Endothelial cell of umbilical vein (primary cell): ENCODE measurements at regions not wholly inside any gene's neighbourhood (a gene's known extent, or its start where the extent isn't known, plus 50 kb on each side); places are given as distances from the start of the nearest gene placed in this dataset.

Experiments used
- BruUV-seq: library from RNA; stranded (reverse); fragments of 400-500 nt; replicated peaks from 2 replicates; lab custom pipeline; 2021; lab: Mats Ljungman, UMichigan
- CTCF ChIA-PET: fragments of 300-600, 350-600 bp; sonication (Branson Sonifier 250); formaldehyde crosslinking; loops from one replicate; lab custom pipeline; 2021; ENCODE audit warnings: antibody characterized with exemption, inconsistent platforms; lab: Charles Lee
- POLR2A ChIA-PET: fragments of 300-600, 350-600 bp; sonication (Branson Sonifier 250); formaldehyde crosslinking; loops from one replicate; lab custom pipeline; 2021; ENCODE audit warnings: antibody characterized with exemption, inconsistent platforms; lab: Charles Lee
- DNase-seq: peaks from one replicate; pipeline ENCODE4 v3.0.0-alpha.2; 2011; ENCODE audit warnings: low read depth, low spot score
- FAIRE-seq: peaks from 2 replicates; lab custom pipeline; 2011; peaks lifted over from hg19 to GRCh38; lab: Jason Lieb, UNC
- H2AFZ ChIP-seq: 2 replicates; pipeline ENCODE4 v1.6.0; 2012; ENCODE audit warnings: low read depth, low read length, control low read depth, inconsistent platforms
- H3K27ac ChIP-seq: 2 replicates; pipeline ENCODE4 v1.5.1; 2011; ENCODE audit warnings: low read depth, mild to moderate bottlenecking, control low read depth, low read length, moderate library complexity; ENCODE audit not compliant: insufficient read depth
- H3K27me3 ChIP-seq, 2 experiments: 2 replicates each; pipeline versions ENCODE4 v1.6.0 to v1.6.1; 2011; ENCODE audit warnings: low read length in 2 of 2, mixed read lengths in 1 of 2; ENCODE audit not compliant: control insufficient read depth in 2 of 2, insufficient read depth in 2 of 2
- H3K36me3 ChIP-seq, 2 experiments: 2 replicates in 1 of 2; 3 replicates in 1 of 2; pipeline ENCODE4 v1.5.1; 2011; ENCODE audit warnings: low read length in 2 of 2, mild to moderate bottlenecking in 1 of 2, moderate library complexity in 1 of 2; ENCODE audit not compliant: control insufficient read depth in 2 of 2, insufficient read depth in 2 of 2; ENCODE audit errors: extremely low read depth in 1 of 2
- H3K4me1 ChIP-seq: 3 replicates; pipeline ENCODE4 v1.5.1; 2011; ENCODE audit warnings: mild to moderate bottlenecking, low read length; ENCODE audit not compliant: control insufficient read depth, insufficient read depth; ENCODE audit errors: extremely low read depth
- H3K4me2 ChIP-seq: 2 replicates; pipeline ENCODE4 v1.6.1; 2011; ENCODE audit warnings: low read length, control low read depth, mixed read lengths; ENCODE audit not compliant: insufficient read depth
- H3K4me3 ChIP-seq, 3 experiments: fragments of 200-600 bp in 1 of 3; sonication (generic), shearing (Covaris generic) in 1 of 3; replicated peaks in 1 of 3; 2 replicates each; pipeline ENCODE4 v1.5.1; 2011 to 2016; ENCODE audit warnings: control low read depth in 3 of 3, low read length in 3 of 3, mild to moderate bottlenecking in 2 of 3, inconsistent platforms in 1 of 3, low read depth in 1 of 3, moderate library complexity in 1 of 3; ENCODE audit not compliant: insufficient read depth in 1 of 3
- H3K79me2 ChIP-seq: 2 replicates; pipeline ENCODE4 v1.6.0; 2012; ENCODE audit warnings: low read length, inconsistent platforms; ENCODE audit not compliant: control insufficient read depth, insufficient read depth
- H3K9ac ChIP-seq: replicated peaks from 2 replicates; pipeline ENCODE3; 2011; ENCODE audit warnings: low read length, control low read depth; ENCODE audit not compliant: insufficient read depth; ENCODE audit errors: extremely low read depth
- H3K9me1 ChIP-seq: replicated peaks from 3 replicates; pipeline ENCODE4 v1.6.0; 2011; ENCODE audit warnings: mild to moderate bottlenecking, low read length; ENCODE audit not compliant: control insufficient read depth, insufficient read depth; ENCODE audit errors: extremely low read depth
- H3K9me3 ChIP-seq: replicated peaks from 2 replicates; pipeline ENCODE4 v1.5.1; 2012; ENCODE audit warnings: low read length, inconsistent platforms; ENCODE audit not compliant: control insufficient read depth, insufficient read depth
- H4K20me1 ChIP-seq: replicated peaks from 2 replicates; pipeline ENCODE3; 2011; ENCODE audit warnings: mild to moderate bottlenecking, low read length; ENCODE audit not compliant: control insufficient read depth, insufficient read depth; ENCODE audit errors: extremely low read depth
- CTCF ChIP-seq, 2 donors: IDR thresholded peaks; 1 replicate in 1 of 2; 2 replicates in 1 of 2; pipeline ENCODE4 v1.5.1; 2011; ENCODE audit warnings: low read length in 2 of 2, mild to moderate bottlenecking in 2 of 2, moderate library complexity in 2 of 2, control low read depth in 1 of 2, inconsistent platforms in 1 of 2, low read depth in 1 of 2; ENCODE audit not compliant: insufficient read depth in 1 of 2; ENCODE audit errors: extremely low read depth in 1 of 2
- EZH2 ChIP-seq: IDR thresholded peaks from 2 replicates; pipeline ENCODE4 v1.6.1; 2012; ENCODE audit warnings: borderline replicate concordance, low read depth, mild to moderate bottlenecking, moderate library complexity, low read length, inconsistent platforms; ENCODE audit not compliant: severe bottlenecking
- FOS ChIP-seq: IDR thresholded peaks from 2 replicates; pipeline ENCODE4 v1.6.1; 2011; ENCODE audit warnings: mild to moderate bottlenecking, low read length, moderate library complexity, borderline replicate concordance; ENCODE audit not compliant: insufficient read depth
- GATA2 ChIP-seq: IDR thresholded peaks from 2 replicates; pipeline ENCODE4 v1.7.0; 2011; ENCODE audit warnings: low read depth, mild to moderate bottlenecking, moderate library complexity, mixed read lengths, low read length; ENCODE audit not compliant: insufficient read length, insufficient read depth
- JUN ChIP-seq: IDR thresholded peaks from 2 replicates; pipeline ENCODE4 v1.6.1; 2011; ENCODE audit warnings: borderline replicate concordance, low read depth; ENCODE audit not compliant: insufficient read length, insufficient read depth
- MAX ChIP-seq: IDR thresholded peaks from 2 replicates; pipeline ENCODE4 v1.6.1; 2011; ENCODE audit not compliant: insufficient read depth, insufficient read length
- MYC ChIP-seq: IDR thresholded peaks from one replicate; pipeline ENCODE4 v1.6.1; 2011; ENCODE audit warnings: mild to moderate bottlenecking, low read depth, low read length
- POLR2A ChIP-seq: IDR thresholded peaks from 2 replicates; pipeline ENCODE4 v1.6.1; 2012; ENCODE audit warnings: low read depth, mild to moderate bottlenecking, control low read depth, low read length
- POLR2AphosphoS5 ChIP-seq: IDR thresholded peaks from 2 replicates; pipeline ENCODE4 v1.6.1; 2012; ENCODE audit warnings: low read depth, mild to moderate bottlenecking, control low read depth, low read length, moderate library complexity; ENCODE audit not compliant: insufficient read depth
- dilution Hi-C: fragments of 300-500 bp; cut with MboI; formaldehyde crosslinking; loops from one replicate; pipeline ENCODE4 v1.15.0; 2019; ENCODE audit warnings: low sequenced_read_pairs; ENCODE audit not compliant: extremely low pct_ligation_motif_present
- intact Hi-C: fragments of 100-400 bp; cut with micrococcal nuclease; formaldehyde crosslinking; loops from one replicate; pipeline ENCODE4 v1.10.0; 2022

- H3K9ac ChIP-seq = no peak overlapping the region
- dilution Hi-C loops (no loop called here), intact Hi-C loops (no loop called here)
- H4K20me1 ChIP-seq = no peaks in the 10 kb centered on the region
- H3K4me1 ChIP-seq = no peaks in the 10 kb centered on the region
- peaks cover 3 to 7% of the 10 kb centered on the region in 2 experiments for H3K27me3 ChIP-seq
- ChIA-PET CTCF (interaction anchor here (0.7 to 2.2 kb wide), 4 partner anchors 8 to 119 kb away, joined by 3 to 9 read pairs (median 3); no protein-coding TSS in a partner anchor), POLR2A (no interaction called here)
- TF ChIP-seq CTCF (IDR thresholded peaks at IDR 0.05; ENCODE audit: extremely low read depth in 1 of 2, insufficient read depth in 1 of 2, low read depth in 1 of 2, low read length in 2 of 2) (no peak), GATA2 (no peak), MYC (no peak), POLR2A (no peak), MAX (no peak), POLR2AphosphoS5 (no peak), EZH2 (no peak), FOS (no peak), JUN (no peak)
- FAIRE-seq = no peak
- H3K79me2 ChIP-seq = no peaks in the 10 kb centered on the region
- H3K9me3 ChIP-seq = no peaks in the 10 kb centered on the region
- no peak overlapping the region for H3K27ac ChIP-seq
- no peak for DNase-seq
- no peaks in the 10 kb centered on the region for H3K9me1 ChIP-seq
- H2AFZ ChIP-seq = no peak overlapping the region
- BruUV-seq = no TSS peak
- H3K4me2 ChIP-seq = no peak overlapping the region
- H3K4me3 ChIP-seq = no peak overlapping the region
- H3K36me3 ChIP-seq = no peaks in the 10 kb centered on the region
Measured at GRCh38 chr11:69211540-69211919, 55.8 kb downstream of the SMIM38 start.
